GM18505 (cell line): ENCODE measurements at regions not wholly inside any gene's neighbourhood (a gene's known extent, or its start where the extent isn't known, plus 50 kb on each side); places are given as distances from the start of the nearest gene placed in this dataset.

Experiments used
- ATAC-seq: cut with Tn5 transposase; IDR thresholded peaks from one replicate; pipeline ENCODE4 v1.9.1; 2021; ENCODE audit not compliant: unreplicated experiment
- POLR2A ChIP-seq: IDR thresholded peaks from 4 replicates; pipeline ENCODE4 v1.6.1; 2011; ENCODE audit warnings: borderline replicate concordance; ENCODE audit not compliant: insufficient read depth, insufficient read length; ENCODE audit errors: extremely low read depth

DNA sequence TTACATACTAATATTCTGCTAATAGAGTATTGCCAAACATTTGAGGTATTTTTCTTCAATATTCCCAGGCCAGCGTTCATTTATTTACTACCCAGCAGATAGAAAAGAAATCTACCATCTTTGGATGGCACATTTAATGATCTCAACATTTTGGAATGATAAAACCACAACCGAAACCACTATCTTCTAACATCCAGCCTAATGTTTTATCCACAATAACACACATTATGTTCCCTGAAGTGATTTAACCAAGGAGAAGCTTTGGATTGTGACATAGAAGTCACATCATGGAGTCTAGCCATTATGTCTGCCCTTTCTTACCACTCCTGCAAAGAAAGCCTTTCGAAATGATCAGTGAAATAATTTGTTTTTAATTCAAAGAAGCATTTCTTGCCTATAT, 497.1 kb upstream of the PLXNA2 start:
- TF ChIP-seq POLR2A, result no peak
- no peak for ATAC-seq

DNA sequence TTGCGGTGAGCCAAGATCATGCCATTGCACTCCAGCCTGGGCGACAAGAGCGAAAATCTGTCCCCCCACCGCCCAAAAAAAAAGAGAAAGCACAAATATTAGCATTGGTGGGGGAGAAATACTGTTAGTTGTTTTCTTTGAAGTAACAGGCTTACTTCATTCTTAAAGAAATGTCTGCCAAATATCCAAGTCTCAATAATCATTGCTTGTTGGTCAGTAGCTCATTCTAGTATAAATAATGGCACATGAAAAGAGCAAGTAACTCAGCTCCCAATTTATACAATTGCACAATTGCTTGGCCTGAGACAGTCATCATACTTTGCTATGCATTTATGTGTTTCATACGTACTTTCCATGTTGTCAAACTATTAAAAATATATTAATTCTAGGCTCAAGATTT, 499.2 kb upstream of the PLXNA2 start:
- no peak for ATAC-seq
- TF ChIP-seq POLR2A, result no peak

DNA sequence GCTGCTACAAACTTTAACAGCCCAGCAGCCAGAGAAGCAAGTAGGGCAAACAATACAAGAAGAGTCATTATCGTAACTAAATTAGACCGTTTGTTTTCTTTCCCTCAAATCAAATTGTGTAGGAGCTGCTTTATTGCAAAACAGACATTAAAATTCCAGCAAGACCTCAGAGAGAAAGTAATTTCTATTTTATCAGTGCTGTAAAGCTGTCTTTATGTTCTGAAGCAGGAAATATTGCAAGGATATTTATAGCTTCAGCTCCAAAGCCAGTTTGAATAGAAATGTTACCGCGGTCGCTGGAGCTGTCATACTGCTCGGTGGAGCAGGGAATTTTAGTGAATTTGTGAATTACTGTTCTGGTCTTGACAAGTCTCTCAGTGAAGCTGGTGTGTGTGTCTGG, 503.8 kb upstream of the PLXNA2 start:
- no peak for TF ChIP-seq POLR2A

DNA sequence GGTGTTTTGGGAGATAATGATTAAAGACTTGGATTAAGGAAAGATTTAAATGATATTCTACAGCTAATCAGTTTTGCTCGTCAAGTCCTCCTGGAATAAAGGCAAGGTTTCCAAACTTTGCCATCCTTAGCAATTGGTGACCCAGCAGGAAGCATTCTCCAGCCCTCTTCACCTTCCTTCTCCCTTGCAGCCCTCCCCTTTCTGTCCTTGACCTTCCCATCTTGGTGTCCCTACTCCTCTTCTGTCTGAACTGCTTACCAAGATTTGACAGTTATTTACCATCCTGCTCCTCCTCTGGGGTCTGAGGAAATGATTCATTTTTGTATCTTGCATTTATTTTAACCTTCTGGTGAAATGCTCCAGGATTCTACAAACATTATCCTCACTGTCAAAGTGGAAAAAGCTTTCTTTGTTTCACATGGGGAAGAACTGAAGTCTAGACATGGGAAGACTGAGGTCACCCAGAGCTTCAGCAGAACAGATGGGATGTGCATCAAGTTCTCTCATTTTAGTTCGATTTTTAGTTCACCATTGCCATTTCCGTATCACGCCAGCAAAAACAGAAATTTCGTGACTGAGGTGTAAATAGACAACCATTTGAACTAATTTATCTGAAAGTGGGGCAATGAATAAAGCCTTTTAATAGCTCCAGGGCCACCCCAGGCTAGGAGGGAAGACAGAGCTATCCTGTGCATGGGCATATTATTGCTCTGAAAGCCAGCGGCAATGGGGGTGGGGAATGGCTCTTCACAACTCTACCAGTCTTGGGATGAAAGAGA, 504.4 kb upstream of the PLXNA2 start:
- no peak for TF ChIP-seq POLR2A
- ATAC-seq, result no peak

More for the DNA sequence above, 503.8 kb upstream of the PLXNA2 start:
- no peak for ATAC-seq

DNA sequence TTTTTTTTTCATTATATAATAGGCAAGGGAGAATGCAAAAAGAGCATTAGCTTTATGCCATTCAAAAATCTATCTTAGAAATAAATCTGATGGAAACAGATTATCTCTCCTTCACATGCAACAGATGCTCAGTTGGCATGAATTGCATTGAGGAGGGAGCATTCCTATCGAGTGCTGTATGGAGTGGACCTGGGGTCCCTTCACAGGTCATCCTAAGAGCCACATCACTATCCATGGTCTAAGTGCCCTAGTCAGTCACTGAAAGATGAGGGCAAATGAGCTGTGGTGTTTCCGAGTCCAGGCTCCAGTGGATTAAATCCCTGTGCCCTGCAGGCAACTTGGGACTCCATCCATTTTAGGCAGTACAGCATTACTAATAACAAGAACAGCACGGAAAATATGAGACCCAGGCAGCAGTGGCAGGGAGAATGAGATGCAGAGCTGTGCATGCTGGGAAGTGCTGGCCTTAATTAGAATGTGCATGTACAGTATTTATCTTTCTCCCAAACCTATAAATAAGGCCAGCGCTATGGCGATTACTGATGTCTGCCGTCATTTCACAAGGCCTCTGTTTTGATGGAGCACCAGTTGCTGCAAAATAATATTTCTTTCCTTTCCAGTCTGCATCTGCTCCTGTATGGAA, 512.3 kb upstream of the PLXNA2 start:
- no peak for ATAC-seq
- no peak for TF ChIP-seq POLR2A

DNA sequence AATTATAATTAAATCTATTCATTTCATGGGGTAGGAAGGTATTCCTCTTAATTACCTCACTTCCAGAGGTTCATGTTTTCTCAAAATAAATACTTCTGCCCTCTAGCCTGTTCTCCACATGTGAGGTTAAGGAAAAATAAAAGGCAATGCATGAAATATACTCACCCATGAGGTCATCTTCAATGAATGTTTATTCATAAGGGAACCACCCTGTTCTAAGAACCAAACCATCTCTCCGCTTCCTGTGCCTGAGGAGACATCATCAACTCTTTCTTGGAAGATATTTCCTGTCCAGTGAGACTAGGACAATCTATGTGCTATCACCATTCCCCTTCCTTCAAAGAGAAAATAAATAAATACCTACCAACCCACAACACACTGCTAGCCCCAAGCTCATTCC, 513.7 kb upstream of the PLXNA2 start:
- ATAC-seq, result no peak
- TF ChIP-seq POLR2A, result no peak

DNA sequence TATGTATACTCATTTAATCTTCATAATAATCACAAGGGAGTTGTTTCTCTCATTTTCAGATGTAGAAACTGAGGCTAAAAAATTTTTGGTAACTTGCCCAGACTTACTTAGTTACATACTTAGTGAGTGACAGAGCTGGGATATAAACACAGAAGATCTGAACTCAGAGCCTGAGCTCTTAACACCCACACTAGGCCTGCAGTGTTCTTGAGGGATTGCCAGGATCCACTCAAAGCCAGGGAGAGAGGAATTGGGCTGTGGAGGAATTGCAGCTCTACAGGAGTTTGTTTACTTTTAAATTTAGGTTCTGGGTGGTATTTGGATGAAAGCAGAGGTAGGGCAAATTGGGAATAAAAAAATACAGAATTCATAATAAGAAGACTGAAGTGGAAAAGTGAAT, 515.1 kb upstream of the PLXNA2 start:
- ATAC-seq, result no peak
- TF ChIP-seq POLR2A, result no peak

DNA sequence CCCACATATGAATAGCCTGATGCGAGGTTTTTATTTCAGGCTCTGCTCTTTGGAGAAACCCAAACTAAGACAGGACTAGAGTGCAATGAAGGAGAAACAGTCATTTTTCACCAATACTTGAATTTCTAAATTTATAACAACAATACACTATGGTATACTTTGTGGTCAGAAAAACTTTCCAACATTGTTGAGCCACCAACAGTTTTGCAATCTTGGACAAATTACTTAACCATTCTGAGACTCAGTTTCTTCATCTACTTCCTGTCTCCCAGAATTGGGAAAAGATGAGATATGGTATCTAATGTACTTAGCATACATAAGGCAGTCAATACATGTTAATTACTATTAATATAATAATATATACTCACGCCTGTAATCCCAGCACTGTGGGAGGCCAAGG, 519.8 kb upstream of the PLXNA2 start:
- no peak for ATAC-seq
- TF ChIP-seq POLR2A, result no peak

DNA sequence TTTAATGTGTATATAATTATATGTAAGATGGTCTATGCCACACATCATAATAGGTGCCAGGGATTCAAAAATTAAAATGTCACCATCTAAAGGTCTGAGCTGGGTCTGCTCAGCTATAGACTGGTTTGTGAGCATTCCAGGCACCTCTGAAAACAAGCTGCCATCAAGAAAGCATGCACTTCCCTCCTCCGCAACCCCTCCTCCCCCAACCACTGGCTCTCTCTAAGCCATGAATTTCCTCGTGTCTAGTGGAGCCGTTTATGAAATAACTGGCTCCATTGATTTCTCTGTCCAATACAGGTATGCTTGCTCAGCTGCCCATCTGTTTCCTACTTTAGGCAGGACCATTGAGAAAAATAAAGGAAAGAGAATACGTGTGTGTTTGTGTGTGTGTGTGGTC, 522.6 kb upstream of the PLXNA2 start:
- no peak for TF ChIP-seq POLR2A
- ATAC-seq, result no peak

DNA sequence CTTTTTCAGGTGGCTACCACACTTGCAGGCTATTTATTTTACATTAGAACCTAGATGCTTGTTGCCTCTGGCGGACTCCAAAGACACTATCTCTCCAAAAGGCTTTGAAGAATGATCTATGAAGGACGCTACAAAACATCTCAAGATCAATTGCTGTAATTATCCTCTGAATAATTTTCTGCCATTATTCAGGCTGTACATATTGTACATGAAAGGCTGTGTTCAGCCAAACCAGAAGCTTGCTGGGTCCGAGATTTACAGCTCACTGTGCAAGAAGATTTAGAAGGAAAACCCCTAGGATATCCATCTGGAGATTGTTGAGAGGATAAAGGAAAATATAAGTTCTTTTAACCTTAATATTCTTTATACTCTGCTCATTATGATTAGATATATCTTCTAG, 523.6 kb upstream of the PLXNA2 start:
- TF ChIP-seq POLR2A, result no peak
- no peak for ATAC-seq

DNA sequence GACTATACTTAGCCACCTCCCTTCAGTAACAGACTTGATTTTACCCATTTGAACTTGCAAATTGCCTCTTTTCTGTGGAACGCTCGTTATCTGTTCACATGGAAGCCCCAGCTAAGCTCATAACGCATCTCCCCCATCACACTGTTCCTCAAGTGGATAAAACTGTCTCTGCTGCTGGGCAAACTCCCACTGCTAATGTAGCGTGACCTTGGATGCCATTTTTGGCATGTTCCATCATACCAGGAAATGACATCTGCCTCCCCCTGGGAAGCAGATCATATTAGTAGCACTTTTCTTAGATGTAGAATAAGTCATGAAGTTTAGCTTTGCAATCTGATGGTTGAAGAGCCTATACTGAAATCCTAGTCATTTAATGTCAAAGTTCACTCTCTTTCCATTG, 528.7 kb upstream of the PLXNA2 start:
- no peak for TF ChIP-seq POLR2A
- ATAC-seq, result no peak

DNA sequence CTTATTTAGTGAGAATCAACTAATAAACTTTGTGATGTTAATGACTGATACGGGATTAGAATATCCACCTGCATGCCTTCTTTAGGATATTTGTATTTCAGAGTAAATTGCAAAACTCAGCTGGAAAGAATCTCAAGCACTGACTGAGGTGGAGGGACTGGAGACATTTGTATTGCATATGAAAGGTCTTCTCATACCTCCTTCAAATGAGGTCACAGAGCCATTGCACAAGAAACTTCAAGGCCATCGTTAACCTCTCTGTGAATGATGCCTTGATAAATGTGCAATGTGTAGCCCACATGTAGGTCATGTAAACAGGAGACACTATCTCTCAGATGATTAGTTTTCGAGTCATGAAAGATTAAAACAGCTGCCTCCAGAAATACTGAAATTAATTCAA, 531.7 kb upstream of the PLXNA2 start:
- no peak for ATAC-seq
- TF ChIP-seq POLR2A, result no peak

DNA sequence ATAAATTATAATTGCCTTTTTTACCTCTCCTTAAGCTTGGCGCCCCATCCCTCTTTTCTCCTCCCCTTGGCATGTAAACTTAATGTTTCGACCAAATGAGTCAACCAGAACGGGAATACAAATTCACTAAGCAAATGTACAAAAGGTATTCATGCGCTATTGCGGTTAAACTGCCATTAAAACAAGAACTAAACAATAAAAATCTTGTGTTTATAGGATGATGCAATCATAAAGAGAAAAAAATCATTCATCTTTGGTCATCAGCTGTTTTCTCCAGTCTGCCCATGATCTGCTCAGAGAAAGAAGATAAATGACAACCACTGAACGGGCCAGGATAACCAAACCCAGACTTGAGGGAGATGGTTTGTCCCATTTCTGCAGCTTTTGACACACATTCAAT, 534.2 kb upstream of the PLXNA2 start:
- TF ChIP-seq POLR2A, result no peak
- ATAC-seq, result no peak

DNA sequence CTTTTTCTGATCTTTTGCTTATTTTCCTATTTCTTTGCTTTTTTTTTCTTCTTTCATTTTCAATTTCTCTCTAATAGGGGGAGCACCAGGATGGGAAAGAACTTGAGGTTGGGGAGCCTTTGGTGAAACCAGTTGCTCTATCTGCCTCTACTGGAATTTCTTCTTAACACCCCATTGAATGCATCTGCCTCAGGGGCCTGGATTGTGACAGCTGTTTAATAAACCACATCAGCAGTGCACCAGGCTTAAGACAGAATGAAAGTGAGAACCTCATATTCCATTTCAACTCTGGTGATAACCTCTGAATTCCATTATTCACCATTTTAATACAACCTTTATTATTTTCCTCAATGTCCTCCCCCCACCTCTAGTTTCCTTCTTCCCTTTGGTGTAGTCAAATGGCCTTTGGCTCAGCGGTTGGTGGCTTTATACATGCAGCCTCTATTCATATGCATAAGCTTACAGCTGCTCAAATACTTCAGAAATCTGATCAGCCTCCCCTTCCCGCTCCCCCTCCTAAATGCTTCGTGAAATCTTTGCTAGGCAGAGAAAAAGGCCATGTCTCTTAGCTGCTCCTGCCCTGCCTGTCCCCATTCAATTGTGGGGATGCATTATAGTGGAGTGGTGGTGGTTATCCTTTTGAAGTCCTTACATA, 537.3 kb upstream of the PLXNA2 start:
- no peak for ATAC-seq
- no peak for TF ChIP-seq POLR2A
